Lung (tissue), 11 donors: ENCODE measurements at regions not wholly inside any gene's neighbourhood (a gene's known extent, or its start where the extent isn't known, plus 50 kb on each side); places are given as distances from the start of the nearest gene placed in this dataset.

Experiments used
- ATAC-seq: fragments of 200-7000 bp; cut with Tn5 transposase; one replicate; pipeline ENCODE4 v1.9.1; 2020; ENCODE audit warnings: moderate number of reproducible peaks; ENCODE audit not compliant: insufficient read depth, low FRiP score
- DNase-seq, 3 donors: peaks; one replicate each; pipeline ENCODE4 v3.0.0-alpha.2; 2013 to 2017
- H3K27ac ChIP-seq, 2 donors: one replicate each; pipeline ENCODE4 v1.5.1; 2013; ENCODE audit warnings: mild to moderate bottlenecking in 2 of 2, moderate library complexity in 2 of 2, control low read depth in 1 of 2, inconsistent platforms in 1 of 2, low read depth in 1 of 2, low read length in 1 of 2
- H3K27me3 ChIP-seq, 3 donors: one replicate each; pipeline ENCODE4 v1.5.1; 2013; ENCODE audit warnings: low read length in 2 of 3; ENCODE audit not compliant: control insufficient read depth in 3 of 3, insufficient read depth in 3 of 3
- H3K36me3 ChIP-seq, 4 donors: one replicate each; pipeline ENCODE4 v1.5.1; 2013; ENCODE audit warnings: low read length in 4 of 4, mild to moderate bottlenecking in 1 of 4, moderate library complexity in 1 of 4; ENCODE audit not compliant: control insufficient read depth in 4 of 4, insufficient read depth in 4 of 4
- H3K4me1 ChIP-seq, 5 donors: one replicate each; pipeline ENCODE4 v1.5.1; 2013; ENCODE audit warnings: low read length in 5 of 5, mild to moderate bottlenecking in 2 of 5, moderate library complexity in 1 of 5; ENCODE audit not compliant: control insufficient read depth in 5 of 5, insufficient read depth in 5 of 5
- H3K4me3 ChIP-seq: one replicate; pipeline ENCODE4 v1.5.1; 2013; ENCODE audit warnings: mild to moderate bottlenecking, control low read depth, moderate library complexity
- H3K9ac ChIP-seq, 2 donors: one replicate each; pipeline ENCODE4 v1.5.1; 2013; ENCODE audit warnings: low read length in 2 of 2, control low read depth in 1 of 2; ENCODE audit not compliant: insufficient read depth in 1 of 2
- H3K9me3 ChIP-seq, 4 donors: one replicate each; pipeline ENCODE4 v1.5.1; 2013; ENCODE audit warnings: low read length in 3 of 4, mild to moderate bottlenecking in 1 of 4, moderate library complexity in 1 of 4; ENCODE audit not compliant: control insufficient read depth in 4 of 4, insufficient read depth in 3 of 4
- WGBS, 2 donors: extraction: QIAGEN DNeasy Blood & Tissue Kit; methylation state at CpG; one replicate each; pipeline ENCODE4 v1.1.7; 2013; 5-methylcytosine and 5-hydroxymethylcytosine counted together
- TF ChIP-seq, protein P1 (sequence below): IDR thresholded peaks from 2 replicates; pipeline ENCODE4 v1.5.1; 2012; ENCODE audit warnings: mild to moderate bottlenecking; ENCODE audit errors: control extremely low read depth, extremely low read depth
- donor health status: control.
- donor health status: control.
- donor health status: Bipolar disorder and iron deficiency.
- donor health status: healthy.
- donor health status: DM: yes; HTN: yes; CAD: no.

DNA sequence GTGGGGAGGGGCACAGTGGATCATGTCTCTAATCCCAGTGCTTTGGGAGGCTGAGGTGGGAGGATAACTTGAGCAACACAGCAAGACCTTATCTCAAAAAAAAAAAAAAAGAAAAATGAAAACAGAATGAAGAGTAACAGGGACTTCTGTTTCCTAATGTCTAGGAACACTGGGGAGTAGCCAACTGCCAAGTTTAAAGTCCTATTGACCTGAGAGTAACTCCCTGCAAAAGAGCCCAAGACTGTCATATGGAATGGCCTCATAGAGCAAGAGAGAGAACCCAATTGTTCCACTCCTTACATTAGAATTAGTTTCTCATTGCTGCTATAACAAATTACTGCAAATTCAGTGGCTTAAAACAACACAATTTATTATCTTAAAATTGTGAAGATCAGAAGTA, 881.4 kb upstream of the ROBO1 start:
- peaks cover 0 to 5% (median 0%) of the 10 kb centered on the region in 4 donors for H3K9me3 ChIP-seq
- no peaks in the 10 kb centered on the region for H3K4me1 ChIP-seq
- ATAC-seq (no peak), DNase-seq (no peak)
- TF ChIP-seq, protein P1, sequence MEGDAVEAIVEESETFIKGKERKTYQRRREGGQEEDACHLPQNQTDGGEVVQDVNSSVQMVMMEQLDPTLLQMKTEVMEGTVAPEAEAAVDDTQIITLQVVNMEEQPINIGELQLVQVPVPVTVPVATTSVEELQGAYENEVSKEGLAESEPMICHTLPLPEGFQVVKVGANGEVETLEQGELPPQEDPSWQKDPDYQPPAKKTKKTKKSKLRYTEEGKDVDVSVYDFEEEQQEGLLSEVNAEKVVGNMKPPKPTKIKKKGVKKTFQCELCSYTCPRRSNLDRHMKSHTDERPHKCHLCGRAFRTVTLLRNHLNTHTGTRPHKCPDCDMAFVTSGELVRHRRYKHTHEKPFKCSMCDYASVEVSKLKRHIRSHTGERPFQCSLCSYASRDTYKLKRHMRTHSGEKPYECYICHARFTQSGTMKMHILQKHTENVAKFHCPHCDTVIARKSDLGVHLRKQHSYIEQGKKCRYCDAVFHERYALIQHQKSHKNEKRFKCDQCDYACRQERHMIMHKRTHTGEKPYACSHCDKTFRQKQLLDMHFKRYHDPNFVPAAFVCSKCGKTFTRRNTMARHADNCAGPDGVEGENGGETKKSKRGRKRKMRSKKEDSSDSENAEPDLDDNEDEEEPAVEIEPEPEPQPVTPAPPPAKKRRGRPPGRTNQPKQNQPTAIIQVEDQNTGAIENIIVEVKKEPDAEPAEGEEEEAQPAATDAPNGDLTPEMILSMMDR = no peak
- no peak overlapping the region for H3K4me3 ChIP-seq
- no peaks in the 10 kb centered on the region for H3K36me3 ChIP-seq
- no peaks in the 10 kb centered on the region for H3K27me3 ChIP-seq
- no peak overlapping the region for H3K9ac ChIP-seq
- H3K27ac ChIP-seq = no peak overlapping the region

DNA sequence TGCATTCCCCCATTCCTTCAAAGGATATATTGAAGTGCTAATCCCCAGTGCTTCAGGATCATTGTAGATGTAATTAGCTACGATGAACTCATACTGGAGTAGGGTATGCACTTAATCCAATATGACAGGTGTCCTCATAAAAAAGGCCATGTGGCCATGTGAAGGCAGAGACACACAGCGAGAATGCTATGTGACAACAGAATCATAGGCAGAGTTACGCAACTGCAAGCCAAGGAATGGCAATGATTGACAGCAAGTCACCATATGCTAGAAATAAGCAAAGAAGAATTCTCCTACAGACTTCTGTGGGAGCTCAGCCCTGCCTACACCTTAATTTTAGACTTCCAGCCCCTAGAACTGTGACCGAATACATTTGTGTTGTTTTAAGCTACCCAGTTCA, 875.6 kb upstream of the ROBO1 start:
- Histone ChIP-seq H3K4me1 (no peaks in the 10 kb centered on the region), H3K27ac (no peak overlapping the region), H3K4me3 (no peak overlapping the region), H3K9ac (no peak overlapping the region), H3K27me3 (no peaks in the 10 kb centered on the region), H3K9me3 (no peaks in the 10 kb centered on the region), H3K36me3 (no peaks in the 10 kb centered on the region)
- 84 to 90% methylated on average over 4 of the region's 4 CpGs for WGBS, 2 donors
- no peak for DNase-seq
- TF ChIP-seq, protein P1 = no peak
- ATAC-seq = no peak

DNA sequence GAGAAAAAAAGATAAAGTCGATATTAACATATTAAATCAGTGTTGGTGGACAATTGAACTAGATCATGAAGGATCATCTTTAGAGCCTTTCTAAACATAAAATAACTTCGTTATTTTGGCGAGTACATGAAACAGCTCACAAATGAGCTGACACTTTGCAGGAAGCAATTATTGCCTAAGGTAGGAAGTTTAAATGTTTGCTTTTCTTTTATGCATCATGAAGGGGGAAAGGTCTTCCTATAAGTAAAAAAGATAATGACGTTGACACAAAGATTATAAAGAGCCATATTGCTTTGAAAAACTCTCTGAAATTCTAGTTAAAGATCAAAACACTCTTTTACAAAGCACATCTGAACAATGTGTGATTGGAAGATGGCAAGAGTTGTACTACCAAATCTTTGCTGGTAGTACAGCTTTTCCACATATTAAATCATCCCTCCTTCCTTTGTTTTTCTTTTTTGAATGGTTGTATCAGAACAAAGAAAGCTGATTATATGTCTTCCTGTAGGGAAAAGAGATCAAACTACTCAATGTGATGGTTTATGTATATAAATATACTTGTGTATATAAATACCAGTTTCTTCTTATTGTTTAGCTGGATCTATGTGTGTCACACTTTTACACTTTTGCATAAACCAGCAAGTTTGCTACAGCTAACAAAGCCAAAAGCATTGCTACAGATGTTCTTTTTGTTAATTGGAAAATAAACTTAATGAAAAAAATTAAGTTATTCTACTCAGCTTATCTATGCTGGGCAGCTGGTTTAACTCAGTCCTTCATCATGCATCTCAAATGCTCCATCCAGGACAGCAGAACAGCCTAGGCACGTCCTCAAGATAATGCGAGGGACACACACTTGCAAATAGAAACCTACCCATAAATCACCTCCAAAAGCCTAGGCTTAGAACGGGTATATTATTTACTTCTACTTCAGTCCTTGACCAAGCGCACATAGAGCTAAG, 850.8 kb upstream of the ROBO1 start:
- WGBS, 2 donors = 42 to 57% methylated on average over 8 of the region's 8 CpGs

More for the DNA sequence above, 850.8 kb upstream of the ROBO1 start:
- H3K27me3 ChIP-seq = no peaks in the 10 kb centered on the region
- ATAC-seq (no peak), DNase-seq (peak in 2 of 3 donors; percentile 16 to 24)
- TF ChIP-seq, protein P1 = no peak
- no peak overlapping the region for H3K4me3 ChIP-seq
- no peaks in the 10 kb centered on the region for H3K36me3 ChIP-seq
- H3K4me1 ChIP-seq = no peaks in the 10 kb centered on the region
- H3K9ac ChIP-seq = no peak overlapping the region
- H3K27ac ChIP-seq = no peak overlapping the region
- no peaks in the 10 kb centered on the region for H3K9me3 ChIP-seq
